RWPE2 (cell line): ENCODE measurements at regions not wholly inside any gene's neighbourhood (a gene's known extent, or its start where the extent isn't known, plus 50 kb on each side); places are given as distances from the start of the nearest gene placed in this dataset.
"Not testable (repeated sequence)": the region's sequence is repeated elsewhere in the genome, so short reads cannot be mapped to it uniquely, and the experiment has no call there.

Experiments used
- ATAC-seq: fragments of 200-7000 bp; cut with Tn5 transposase; 3 replicates; pipeline ENCODE4 v1.9.1; 2021; ENCODE audit warnings: low read depth
- DNase-seq: peaks from one replicate; pipeline ENCODE4 v3.0.0-alpha.2; 2020; ENCODE audit warnings: low spot score
- H3K27ac ChIP-seq: fragments of 450-650 bp; 2 replicates; pipeline ENCODE4 v1.5.1; 2017; ENCODE audit warnings: mild to moderate bottlenecking; ENCODE audit not compliant: poor library complexity, severe bottlenecking
- H3K27me3 ChIP-seq: fragments of 250-450 bp; sonication (Bioruptor Pico); 2 replicates; pipeline ENCODE4 v1.5.1; 2021; ENCODE audit warnings: mild to moderate bottlenecking, moderate library complexity; ENCODE audit not compliant: insufficient read depth, poor library complexity, severe bottlenecking
- H3K36me3 ChIP-seq: fragments of 250-450 bp; sonication (Bioruptor Pico); 2 replicates; pipeline ENCODE4 v1.5.1; 2020; ENCODE audit warnings: low read depth, mild to moderate bottlenecking, moderate library complexity
- H3K4me1 ChIP-seq: fragments of 250-450 bp; sonication (Bioruptor Pico); 2 replicates; pipeline ENCODE4 v1.5.1; 2021; ENCODE audit warnings: mild to moderate bottlenecking, moderate library complexity; ENCODE audit not compliant: insufficient read depth, poor library complexity, severe bottlenecking
- H3K4me3 ChIP-seq: fragments of 250-450 bp; sonication (Bioruptor Pico); 2 replicates; pipeline ENCODE4 v1.5.1; 2021; ENCODE audit warnings: mild to moderate bottlenecking, moderate library complexity; ENCODE audit not compliant: severe bottlenecking
- H3K9me3 ChIP-seq: fragments of 250-450 bp; sonication (Bioruptor Pico); 2 replicates; pipeline ENCODE4 v1.5.1; 2021; ENCODE audit warnings: mild to moderate bottlenecking, moderate library complexity; ENCODE audit not compliant: severe bottlenecking
- CTCF ChIP-seq: fragments of 450-650 bp; IDR thresholded peaks from one replicate; pipeline ENCODE4 v1.5.1; 2017; ENCODE audit warnings: mild to moderate bottlenecking, moderate library complexity; ENCODE audit not compliant: poor library complexity, severe bottlenecking

- no peaks in the 10 kb centered on the region for H3K4me1 ChIP-seq
- no peaks in the 10 kb centered on the region for H3K27me3 ChIP-seq
- H3K4me3 ChIP-seq, result no peak overlapping the region
- H3K27ac ChIP-seq, result no peak overlapping the region
- ATAC-seq (no peak), DNase-seq (no peak)
- H3K36me3 ChIP-seq, result no peaks in the 10 kb centered on the region
- no peak for TF ChIP-seq CTCF
- peaks cover 8% of the 10 kb centered on the region for H3K9me3 ChIP-seq
Measured at GRCh38 chr7:148495605-148496004, 95.0 kb upstream of the C7orf33 start.

- H3K9me3 ChIP-seq, result no peaks in the 10 kb centered on the region
- no peaks in the 10 kb centered on the region for H3K36me3 ChIP-seq
- no peak overlapping the region for H3K27ac ChIP-seq
- H3K4me3 ChIP-seq, result no peak overlapping the region
- DNase-seq (no peak), ATAC-seq (no peak)
- TF ChIP-seq CTCF, result no peak
- no peaks in the 10 kb centered on the region for H3K4me1 ChIP-seq
- H3K27me3 ChIP-seq, result peaks cover 14% of the 10 kb centered on the region
Measured at GRCh38 chr7:148500978-148501377, 89.6 kb upstream of the C7orf33 start.

GRCh38 chr7:148503900-148504487 lies 86.6 kb upstream of the C7orf33 start:
- Histone ChIP-seq H3K4me1 (no peaks in the 10 kb centered on the region), H3K27me3 (peaks cover 14% of the 10 kb centered on the region), H3K36me3 (no peaks in the 10 kb centered on the region), H3K9me3 (no peaks in the 10 kb centered on the region), H3K4me3 (no peak overlapping the region), H3K27ac (no peak overlapping the region)
- no peak for DNase-seq
- peak; percentile 89 for TF ChIP-seq CTCF
- no peak for ATAC-seq

- Histone ChIP-seq H3K9me3 (no peaks in the 10 kb centered on the region), H3K27ac (no peak overlapping the region)
Measured at GRCh38 chr7:148505645-148506375, 84.8 kb upstream of the C7orf33 start.

GRCh38 chr7:148507064-148507573 lies 83.4 kb upstream of the C7orf33 start:
- not testable (repeated sequence) for H3K27me3 ChIP-seq, H3K9me3 ChIP-seq, H3K36me3 ChIP-seq, H3K4me1 ChIP-seq, ATAC-seq, H3K27ac ChIP-seq, H3K4me3 ChIP-seq, DNase-seq

More at GRCh38 chr7:148505645-148506375, 84.8 kb upstream of the C7orf33 start:
- Histone ChIP-seq H3K27me3 (peaks cover 12% of the 10 kb centered on the region), H3K4me3 (no peak overlapping the region), H3K4me1 (no peaks in the 10 kb centered on the region), H3K36me3 (no peaks in the 10 kb centered on the region)
- ATAC-seq, result no peak
- no peak for TF ChIP-seq CTCF
- no peak for DNase-seq
